GM04503 (cell line): ENCODE measurements at regions not wholly inside any gene's neighbourhood (a gene's known extent, or its start where the extent isn't known, plus 50 kb on each side); places are given as distances from the start of the nearest gene placed in this dataset.
A peak's percentile ranks its signal among the peaks of the same experiment; 100 is the strongest.
"Not testable (repeated sequence)": the region's sequence is repeated elsewhere in the genome, so short reads cannot be mapped to it uniquely, and the experiment has no call there.

Experiments
- DNase-seq: peaks from one replicate; pipeline ENCODE4 v3.0.0-alpha.2; 2012; ENCODE audit warnings: low read depth

DNA sequence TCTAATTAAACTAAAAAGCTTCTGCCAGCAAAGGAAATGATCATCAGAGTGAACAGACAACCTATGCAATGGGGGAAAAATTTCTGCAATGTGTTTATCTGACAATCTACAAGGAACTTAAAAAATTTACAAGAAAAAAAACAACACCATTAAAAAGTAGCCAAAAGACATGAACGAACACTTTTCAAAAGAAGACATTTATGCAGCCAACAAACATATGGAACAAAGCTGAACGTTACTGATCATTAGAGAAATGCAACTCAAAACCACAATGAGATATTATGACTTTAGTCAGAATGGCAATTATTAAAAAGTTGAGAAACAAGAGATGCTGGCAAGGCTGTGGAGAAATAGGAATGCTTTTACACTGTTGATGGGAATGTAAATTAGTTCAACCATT lies 530.4 kb upstream of the DAB2 start:
- DNase-seq: no peak

DNA sequence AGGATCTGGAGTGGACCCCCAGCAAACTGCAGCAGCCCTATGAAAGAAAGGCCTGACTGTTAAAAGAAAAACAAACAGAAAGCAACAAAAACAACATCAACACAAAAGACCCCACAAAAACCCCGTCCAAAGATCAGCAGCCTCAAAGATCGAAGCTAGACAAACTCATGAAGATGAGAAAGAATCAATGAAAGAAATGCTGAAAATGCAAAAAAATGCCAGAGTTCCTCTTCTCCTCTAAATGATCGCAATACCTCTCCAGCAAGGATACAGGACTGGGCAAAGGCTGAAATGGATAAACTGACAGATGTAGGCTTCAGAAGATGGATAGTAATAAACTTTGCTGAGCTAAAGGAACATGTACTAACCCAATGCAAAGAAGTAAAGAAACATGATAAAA lies 526.3 kb upstream of the DAB2 start:
- DNase-seq: no peak

DNA sequence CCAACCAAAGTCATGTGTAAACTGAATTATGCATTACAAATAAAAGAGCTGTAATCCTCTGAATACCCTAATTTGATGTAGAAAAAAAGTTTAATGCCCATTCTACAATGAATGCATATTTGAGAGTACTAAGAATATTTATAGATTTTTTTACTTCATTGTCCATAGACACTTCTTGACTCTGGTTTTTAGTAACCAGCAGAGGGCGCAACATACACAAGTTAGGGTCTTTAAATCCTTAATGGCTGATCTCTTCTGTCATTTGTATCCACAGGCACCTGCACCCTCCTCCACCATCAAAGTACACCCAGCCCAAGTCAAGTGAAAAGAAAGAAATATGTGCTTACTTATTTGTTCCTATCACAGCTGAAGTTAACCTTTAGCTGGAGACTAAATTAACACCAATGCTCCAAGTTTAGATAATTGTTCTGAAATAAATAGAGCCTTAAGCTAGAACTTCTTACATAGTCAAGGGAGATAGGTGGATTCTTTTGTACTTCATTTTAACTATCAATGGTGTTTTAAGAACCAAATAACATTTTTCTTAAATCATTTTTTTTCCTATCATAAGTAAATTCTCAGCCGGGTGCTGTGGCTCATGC lies 524.2 kb upstream of the DAB2 start:
- no peak for DNase-seq

DNA sequence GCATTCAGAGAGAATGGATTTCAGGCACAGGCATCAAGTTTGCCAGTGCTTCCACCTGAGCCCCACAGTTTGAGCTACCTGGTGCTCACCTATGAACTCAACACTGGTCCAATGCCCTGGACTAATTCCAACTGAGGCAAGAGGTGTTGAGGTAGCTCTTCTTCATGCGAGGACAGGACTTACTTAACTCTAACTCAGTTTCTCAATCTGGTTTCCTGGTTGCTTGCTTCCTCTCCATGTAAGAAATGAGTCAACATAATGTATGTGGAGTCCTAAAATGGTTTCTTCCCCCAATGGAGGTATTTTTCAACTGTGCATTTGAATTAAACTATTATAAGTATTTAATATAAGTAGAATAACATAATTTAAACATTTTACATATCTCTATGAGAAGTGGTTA lies 523.6 kb upstream of the DAB2 start:
- no peak for DNase-seq

DNA sequence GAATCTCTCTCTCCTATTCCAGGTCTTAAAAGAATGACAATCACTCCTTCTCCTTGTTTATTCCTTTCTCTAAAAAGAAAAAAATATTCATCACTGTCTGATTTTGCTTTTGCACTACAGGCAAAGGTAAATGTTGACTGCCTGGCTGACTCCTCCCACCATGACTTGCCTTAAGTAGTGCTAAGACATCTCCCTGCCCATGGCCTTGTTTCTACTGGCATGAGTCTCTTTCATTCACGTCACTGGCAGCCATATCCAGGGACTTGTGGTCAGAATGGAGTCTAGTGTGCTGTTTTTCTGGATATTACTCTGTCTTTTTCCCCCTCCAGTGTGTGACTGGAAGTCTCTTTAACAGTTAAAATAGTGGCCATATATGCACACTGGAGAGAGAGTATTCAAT lies 522.9 kb upstream of the DAB2 start:
- no peak for DNase-seq

DNA sequence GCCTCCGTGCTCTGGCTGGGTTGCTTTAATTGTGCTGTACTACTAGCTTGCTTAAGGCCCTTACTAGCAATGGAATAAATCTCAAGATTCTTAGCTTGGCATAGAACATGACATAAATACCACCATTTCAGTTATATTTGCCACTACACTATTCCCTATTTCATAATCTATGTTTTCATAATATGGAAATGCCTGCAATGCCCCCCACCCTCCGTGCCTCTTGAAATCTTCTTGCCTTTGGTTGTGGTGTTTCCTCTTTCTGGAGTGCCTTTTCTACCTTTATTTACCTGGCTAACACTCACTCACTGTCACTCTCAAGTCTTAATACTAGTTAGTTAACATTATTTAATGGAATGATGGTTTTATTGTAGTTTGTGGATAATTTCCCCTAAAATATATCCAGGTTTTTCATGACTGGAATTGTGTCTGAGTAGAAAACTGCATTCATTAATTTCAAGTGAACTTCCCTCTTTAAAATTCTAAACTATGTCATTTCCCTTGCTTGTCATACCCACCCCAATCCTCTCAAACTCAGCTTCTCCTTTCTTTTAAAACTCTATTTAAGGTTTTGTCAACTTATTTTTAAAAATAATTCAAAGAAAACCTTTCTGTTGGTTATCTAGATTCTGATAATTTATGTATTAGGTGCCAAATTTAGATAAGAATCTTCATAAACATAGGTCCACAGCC lies 521.7 kb upstream of the DAB2 start:
- DNase-seq: no peak

DNA sequence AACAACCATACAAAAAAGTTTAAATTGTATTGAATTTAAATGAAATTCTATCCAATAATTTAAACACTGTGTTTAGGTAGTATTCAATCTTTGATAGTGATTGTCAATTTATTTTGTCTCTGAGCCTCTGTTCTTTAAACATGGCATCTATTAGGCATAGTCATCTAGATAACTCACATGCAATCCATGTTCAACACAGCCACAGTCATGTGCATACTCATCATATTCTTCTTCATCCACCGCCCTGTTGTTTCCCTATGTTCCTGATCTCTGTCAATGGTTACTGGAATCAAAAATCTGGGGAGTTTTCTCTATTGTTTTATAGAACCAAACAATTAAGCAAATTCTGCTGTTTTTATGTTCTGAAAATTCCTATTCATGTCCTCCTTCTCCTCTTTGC lies 521.1 kb upstream of the DAB2 start:
- no peak for DNase-seq

DNA sequence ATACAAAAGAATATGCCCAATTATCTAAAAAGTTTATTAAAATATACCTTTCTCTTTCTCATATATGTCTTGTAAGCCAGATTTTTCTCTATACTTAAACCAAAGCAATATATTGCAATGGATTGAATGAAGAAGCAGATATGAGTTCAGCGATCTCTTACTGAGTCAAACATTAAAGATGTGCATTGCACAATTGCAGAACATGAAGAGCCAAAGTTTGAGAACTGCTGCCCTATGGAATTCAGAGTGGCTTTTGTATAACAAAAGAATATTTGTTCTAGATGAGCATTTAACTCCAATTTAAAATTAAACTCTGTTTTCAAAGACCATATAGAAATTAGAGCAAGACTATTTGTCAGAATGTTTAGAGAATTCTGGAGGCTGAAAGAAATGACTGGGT lies 519.0 kb upstream of the DAB2 start:
- DNase-seq: no peak

DNA sequence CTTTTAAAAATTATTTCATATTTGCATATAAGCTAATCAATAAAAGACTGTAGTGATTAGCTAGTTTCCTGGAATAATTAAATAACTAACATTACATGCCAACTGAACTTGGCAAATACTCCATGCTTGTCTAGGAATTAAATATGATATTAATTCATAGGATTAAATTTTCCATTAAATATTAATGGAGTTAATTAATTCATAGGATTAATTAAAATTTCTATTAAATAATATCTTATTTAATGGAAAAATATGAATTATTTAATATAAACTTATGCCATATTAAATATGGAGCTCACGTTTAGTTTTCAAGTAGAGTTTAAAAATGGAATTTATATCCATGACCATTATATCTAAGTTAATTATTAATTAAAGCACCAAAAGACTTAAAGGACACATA lies 517.8 kb upstream of the DAB2 start:
- no peak for DNase-seq

DNA sequence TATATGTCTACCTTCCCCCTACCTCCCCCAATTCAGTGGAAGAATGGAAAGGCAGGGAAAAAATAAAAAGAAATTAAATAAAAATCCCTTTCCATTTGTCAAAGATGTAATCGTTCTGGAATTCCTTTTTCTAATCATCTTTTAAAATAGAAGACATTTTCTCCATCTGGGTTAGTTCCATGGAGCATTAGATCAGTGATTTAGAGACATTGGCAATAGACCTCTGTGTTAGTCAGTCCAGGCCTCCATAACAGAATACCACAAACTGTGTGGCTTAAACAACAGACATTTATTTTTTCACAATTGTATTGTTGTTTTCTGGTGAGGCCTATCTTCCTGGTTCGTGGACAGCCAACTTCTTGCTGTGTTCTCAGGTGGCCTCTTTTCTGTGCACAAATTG lies 516.6 kb upstream of the DAB2 start:
- peak; percentile 22 for DNase-seq

DNA sequence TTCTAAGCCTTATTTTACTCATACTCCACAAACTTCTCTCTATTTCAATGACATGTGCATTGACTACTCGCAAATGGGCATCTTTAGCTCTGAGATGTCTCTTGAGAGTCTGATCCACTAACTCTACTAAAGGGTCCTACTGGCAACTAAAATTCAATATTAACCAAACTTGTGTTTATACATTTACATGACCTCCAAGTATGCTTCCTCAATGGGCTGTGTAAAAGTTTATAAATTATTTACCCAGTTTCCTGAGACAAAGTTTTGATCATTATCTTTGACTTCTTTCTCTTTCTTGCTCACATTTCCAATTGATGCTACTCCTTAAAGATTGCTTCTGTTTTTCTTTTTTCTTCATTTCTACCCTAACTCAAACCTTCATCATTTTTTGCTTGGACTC lies 510.1 kb upstream of the DAB2 start:
- DNase-seq: no peak

DNA sequence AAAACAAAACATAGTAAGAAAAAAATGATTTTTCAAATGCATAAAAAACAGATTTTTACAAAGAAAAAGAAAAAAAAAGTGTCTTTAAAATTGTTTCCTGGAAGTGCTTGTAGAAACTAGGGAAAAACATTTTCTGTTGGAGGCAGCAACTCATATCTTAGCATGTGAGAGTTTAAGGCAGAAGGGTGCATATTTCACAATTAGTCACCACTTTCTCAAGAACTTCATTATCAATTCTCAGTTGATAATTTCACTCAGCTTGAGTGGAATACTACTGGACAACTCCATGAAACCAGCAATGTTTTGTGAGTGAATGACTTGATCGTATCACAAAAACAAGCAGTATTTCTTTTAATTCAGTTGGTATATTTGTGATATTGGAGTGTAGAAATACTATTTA lies 508.3 kb upstream of the DAB2 start:
- no peak for DNase-seq

DNA sequence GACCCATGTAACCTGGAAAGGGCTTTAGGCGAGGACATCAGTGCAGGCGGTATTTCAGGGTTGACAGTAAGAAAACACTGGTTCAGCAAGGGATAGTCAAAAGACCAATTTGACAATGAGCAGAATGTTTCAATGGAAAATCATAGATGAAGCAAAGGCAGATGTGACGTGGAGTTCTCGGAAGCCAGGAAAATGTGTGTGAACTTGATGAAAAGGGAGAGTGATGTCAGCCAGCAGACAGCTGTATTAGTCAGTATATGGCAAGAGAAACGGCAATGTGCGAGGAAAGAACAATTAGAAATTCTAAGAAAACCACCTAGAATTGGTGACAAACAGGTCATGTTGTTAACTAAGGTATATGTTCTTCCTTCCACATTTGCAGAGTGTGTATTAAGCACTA lies 503.9 kb upstream of the DAB2 start:
- DNase-seq: no peak

DNA sequence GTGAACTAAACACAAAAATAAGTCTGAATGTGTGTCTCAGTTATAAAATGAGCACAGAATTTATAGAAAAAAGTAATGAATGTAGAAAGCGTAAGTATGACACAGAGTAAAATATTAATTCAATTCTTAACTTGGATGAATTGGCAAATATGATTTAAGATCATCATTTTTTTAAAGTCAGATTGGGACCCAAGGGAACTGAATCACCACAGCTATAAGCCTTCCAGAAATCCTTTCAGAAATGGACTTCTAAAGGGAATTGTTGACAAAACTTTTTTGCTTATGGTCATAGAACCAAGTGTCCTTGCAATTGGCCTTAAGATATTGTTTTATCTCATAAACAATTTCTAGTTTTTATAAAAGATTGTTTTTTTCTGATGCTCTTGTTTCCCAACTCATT lies 495.1 kb upstream of the DAB2 start:
- DNase-seq: no peak

DNA sequence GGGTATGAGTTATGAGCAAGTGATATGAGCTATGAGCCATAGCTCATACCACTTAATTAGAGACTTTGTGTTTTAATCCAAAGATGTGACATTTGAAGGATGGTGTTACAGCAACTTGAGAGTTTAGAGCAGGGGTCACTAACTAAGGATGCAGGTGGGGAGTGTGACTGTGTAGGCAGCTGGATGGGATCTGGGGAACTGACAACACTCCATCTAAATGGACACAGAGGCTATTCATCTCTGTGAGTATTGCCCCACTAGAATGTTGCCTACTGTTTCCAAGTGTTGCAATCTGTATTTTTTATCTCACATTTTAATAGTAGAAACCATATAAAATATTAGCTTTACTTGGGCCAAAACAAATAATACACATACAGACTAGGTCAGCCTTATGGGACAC lies 488.1 kb upstream of the DAB2 start:
- DNase-seq: no peak

DNA sequence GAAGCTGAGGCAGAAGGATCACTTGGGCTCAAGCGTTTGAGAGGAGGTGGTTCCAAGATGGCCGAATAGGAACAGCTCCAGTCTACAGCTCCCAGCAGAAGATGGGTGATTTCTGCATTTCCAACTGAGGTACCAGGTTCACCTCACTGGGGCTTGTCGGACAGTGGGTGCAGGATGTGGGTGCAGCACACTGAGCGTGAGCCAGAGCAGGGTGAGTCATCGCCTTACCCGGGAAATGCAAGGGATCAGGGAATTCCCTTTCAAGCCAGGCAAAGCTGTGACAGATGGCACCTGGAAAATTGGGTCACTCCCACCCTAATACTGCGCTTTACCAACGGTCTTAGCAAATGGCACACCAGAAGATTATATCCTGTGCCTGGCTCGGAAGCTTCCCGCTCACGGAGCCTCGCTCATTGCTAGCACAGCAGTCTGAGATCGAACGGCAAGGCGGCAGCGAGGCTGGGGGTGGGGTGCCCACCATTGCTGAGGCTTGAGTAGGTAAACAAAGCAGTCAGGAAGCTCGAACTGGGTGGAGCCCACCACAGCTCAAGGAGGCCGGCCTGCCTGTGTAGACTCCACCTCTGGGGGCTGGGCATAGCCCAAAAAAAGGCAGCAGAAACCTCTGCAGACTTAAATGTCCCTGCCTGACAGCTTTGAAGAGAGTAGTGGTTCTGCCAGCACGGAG lies 482.6 kb upstream of the DAB2 start:
- not testable (repeated sequence) for DNase-seq

DNA sequence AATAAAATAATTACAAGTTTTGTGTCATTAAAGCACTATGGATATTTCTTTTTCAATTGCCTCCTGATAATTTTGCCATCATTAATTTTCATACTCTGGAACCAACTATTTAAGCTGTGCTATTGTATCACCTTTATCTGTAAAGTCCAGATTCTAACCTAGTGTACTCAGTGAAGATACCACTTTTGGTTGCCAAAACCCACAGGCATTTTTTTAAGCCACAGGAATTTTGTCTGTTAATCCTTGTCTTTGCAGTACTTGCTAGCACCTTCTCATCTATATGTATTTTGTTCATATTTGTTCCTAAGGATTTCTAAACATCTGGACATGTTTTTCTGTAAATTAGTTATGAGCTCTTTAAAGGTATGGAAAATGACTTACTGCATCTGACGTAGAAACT lies 481.4 kb upstream of the DAB2 start:
- DNase-seq: no peak

DNA sequence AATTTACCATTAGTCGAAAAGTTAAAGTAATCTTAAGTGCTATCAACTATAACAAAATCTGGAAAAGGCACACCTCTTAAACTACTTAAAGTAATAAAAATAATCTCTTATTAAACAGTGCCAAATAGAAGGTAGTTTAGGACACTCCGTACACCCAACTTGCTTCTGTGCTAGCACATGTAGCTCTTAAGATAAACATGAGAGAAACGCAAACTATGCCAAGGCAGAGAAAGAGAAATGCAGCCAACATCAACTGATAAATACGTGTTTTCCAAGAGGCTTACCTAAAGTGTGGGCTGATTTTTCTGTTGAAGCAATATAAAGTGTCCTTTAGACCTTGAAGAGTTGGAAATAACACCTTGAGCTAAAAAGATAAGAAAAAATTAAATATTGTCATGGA lies 480.6 kb upstream of the DAB2 start:
- no peak for DNase-seq

DNA sequence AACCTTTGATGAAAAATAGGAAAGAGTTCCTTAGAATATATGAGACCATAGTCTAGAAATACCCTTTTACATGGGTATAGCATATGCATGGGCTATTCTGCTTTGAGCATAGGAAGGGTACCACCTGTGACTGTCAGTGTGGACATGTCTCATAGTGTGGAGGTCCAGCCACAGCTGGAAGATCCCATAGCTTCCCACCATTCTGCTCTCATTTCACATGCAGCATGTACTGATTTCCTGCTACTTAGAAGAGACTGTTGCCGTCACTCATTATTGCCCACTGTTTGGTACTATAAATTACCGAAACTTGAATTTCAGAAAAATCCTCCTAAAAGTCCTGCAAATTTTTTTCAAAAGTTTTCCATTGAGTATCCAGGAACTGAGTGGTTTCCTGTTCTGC lies 477.8 kb upstream of the DAB2 start:
- no peak for DNase-seq

DNA sequence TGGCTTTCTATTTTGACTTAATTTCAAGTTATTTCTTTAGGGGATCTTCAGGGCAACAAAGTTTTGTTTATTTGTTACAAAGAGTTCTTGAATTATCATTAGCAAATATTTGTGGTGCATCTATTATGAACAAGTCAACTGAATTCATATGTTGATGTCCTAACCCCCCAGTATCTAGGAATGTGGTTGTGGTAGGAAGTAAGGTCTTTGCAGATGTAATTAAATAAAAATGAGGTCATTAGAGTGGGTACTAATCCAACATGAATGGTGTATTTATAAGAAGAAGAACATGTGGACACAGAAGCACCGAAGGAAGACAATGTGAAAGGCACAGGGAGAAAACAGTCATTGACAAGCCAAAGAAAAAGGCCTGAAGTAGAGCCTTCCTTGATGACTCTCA lies 474.0 kb upstream of the DAB2 start:
- DNase-seq: no peak

DNA sequence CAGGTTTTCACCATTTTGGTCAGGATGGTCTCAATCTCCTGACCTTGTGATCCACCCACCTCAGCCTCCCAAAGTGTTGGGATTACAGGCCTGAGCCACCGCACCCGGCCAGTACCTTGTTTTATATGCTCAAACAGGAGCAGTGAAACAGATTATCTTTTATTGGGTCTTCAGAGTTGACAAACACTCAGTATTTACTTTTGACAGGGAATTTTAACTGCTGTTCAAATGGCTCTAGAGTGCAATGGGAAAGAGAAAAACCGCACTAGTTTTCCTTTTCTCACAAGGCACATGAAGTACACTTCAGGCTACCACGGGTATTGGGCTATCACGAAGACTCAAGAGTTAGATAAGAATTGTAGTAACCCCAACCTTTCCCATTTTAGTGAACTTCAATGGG lies 471.9 kb upstream of the DAB2 start:
- DNase-seq: no peak

DNA sequence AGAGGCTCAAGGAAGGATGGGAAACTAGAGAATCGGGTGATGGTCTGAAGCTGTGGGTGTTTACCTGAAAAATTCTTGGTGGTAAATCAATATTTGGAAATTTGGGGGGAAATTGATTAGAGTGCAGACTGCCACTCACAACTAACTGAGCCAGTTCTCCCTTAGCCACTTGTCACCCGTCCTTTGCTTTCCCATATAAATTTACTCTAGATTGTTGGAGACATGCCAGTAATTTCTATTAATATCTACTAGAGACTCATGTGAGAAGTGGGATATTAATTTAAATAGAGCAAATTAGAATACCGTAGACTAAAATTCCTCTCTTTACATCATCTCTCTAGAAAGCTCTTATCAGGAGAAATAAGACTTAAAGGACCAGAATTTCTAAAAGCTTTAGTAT lies 471.3 kb upstream of the DAB2 start:
- DNase-seq: no peak

DNA sequence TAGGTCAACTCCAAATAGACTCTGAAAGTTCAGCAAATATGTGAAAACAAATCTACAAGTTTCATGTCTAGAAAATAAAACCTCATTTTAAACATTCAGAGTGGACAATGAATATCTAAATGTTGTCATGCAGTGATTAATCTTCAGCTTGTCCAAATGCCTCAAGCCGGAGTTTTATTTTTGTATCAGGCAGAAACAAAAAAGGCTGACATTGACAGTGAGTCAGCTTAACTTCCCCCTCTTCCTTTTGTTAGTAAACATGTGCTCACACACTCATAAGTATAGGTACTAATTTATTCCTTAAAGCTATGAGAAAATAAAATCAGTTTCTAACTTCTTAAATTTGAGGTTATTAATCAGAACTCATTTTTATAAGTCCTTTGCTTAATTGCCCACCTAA lies 467.9 kb upstream of the DAB2 start:
- no peak for DNase-seq

DNA sequence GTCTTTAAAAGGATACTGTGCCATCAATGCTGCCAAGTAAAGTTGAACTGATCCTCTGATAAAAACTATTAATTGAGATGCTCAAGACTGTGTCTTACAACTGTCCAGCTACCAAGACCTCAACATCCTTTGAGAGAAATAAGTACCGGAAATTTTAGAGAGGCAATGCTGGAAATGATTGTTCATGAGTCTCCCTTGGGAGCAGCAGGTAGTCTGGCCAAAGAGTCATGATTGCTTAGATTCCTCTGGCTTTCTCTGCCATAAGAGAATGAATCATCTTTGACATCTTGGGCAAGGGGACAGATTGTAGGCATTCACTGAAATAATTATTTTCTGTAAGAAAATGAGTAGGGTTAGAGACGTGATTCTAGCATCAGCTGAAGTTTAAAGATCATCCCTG lies 466.6 kb upstream of the DAB2 start:
- no peak for DNase-seq
